ENCODE measurements at regions not wholly inside any gene's neighbourhood (a gene's known extent, or its start where the extent isn't known, plus 50 kb on each side); places are given as distances from the start of the nearest gene placed in this dataset.

DNA sequence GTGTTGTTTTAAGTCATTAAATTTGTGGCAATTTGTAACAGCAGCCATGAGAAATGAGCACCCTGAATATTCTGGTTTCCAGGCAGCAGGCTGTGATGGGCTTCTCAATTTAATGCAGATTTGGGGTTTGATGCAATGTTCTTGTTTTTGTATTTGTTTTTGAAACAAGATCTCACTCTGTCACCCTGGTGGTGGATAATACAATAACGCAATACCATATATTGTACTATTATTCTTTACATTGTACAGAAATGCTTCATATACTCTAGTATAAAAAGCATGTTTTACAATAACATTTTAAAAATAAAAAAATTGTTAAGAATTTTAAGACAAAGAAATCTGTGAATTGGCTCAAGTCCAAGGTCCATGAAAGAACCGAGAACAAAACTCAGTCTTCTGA, 129.1 kb downstream of the USP46 start:
- no peak overlapping the region for H3K9ac ChIP-seq (ENCODE audit: low read length)
- no peak overlapping the region for H3K27ac ChIP-seq (ENCODE audit: low read depth, low read length)
- intact Hi-C loops (cut with micrococcal nuclease), result no loop called here
- BruUV-seq (replicated peaks), result no TSS peak
- no peaks in the 10 kb centered on the region for H4K20me1 ChIP-seq (ENCODE audit: insufficient read depth)
- ChIA-PET CTCF (interaction anchor here (1.1 kb wide), 1 partner anchor 16 kb away, joined by 3 read pairs; no protein-coding TSS in a partner anchor), POLR2A (no interaction called here), RAD21 (ENCODE audit: low non-redundant PET in 1 of 2, low total read pairs in 2 of 2, uncharacterized antibody in 2 of 2, unreplicated experiment in 2 of 2) (no interaction called here)
- no peaks in the 10 kb centered on the region for H3K27me3 ChIP-seq (ENCODE audit: insufficient read depth, low read length)
- H3K4me1 ChIP-seq (ENCODE audit: control insufficient read depth in 1 of 2, insufficient read depth in 2 of 2, low read length in 2 of 2), result no peaks in the 10 kb centered on the region
- DNase-seq (ENCODE audit: low read depth, low spot score) (no peak), ATAC-seq (no peak)
- no peak overlapping the region for H3K4me2 ChIP-seq (ENCODE audit: low read length)
- no peaks in the 10 kb centered on the region for H3K9me3 ChIP-seq (ENCODE audit: control insufficient read depth in 1 of 2, insufficient read depth in 1 of 2, low read depth in 1 of 2, low read length in 2 of 2)
- no peaks in the 10 kb centered on the region for H3K9me2 ChIP-seq (ENCODE audit: insufficient read depth)
- H2AFZ ChIP-seq (ENCODE audit: low read depth, low read length, poor library complexity, severe bottlenecking), result no peak overlapping the region
- H3K4me3 ChIP-seq (replicated peaks in 1 of 2; ENCODE audit: low read depth in 1 of 2, low read length in 2 of 2), result no peak overlapping the region
- H3K79me2 ChIP-seq (ENCODE audit: insufficient read depth, low read length), result no peaks in the 10 kb centered on the region
- no peak for TF ChIP-seq CEBPB (IDR thresholded peaks at IDR 0.05; ENCODE audit: low read depth)
- TF ChIP-seq, protein P1, sequence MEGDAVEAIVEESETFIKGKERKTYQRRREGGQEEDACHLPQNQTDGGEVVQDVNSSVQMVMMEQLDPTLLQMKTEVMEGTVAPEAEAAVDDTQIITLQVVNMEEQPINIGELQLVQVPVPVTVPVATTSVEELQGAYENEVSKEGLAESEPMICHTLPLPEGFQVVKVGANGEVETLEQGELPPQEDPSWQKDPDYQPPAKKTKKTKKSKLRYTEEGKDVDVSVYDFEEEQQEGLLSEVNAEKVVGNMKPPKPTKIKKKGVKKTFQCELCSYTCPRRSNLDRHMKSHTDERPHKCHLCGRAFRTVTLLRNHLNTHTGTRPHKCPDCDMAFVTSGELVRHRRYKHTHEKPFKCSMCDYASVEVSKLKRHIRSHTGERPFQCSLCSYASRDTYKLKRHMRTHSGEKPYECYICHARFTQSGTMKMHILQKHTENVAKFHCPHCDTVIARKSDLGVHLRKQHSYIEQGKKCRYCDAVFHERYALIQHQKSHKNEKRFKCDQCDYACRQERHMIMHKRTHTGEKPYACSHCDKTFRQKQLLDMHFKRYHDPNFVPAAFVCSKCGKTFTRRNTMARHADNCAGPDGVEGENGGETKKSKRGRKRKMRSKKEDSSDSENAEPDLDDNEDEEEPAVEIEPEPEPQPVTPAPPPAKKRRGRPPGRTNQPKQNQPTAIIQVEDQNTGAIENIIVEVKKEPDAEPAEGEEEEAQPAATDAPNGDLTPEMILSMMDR (IDR thresholded peaks at IDR 0.05 in 2 of 3, conservative IDR thresholded peaks at IDR 0.05 in 1 of 3; ENCODE audit: borderline replicate concordance in 1 of 3, insufficient read depth in 1 of 3, low read depth in 2 of 3, low read length in 2 of 3), result 0 out of 6 replicates have a peak, but pooled peaks of 1 of the 3 experiments have one; percentile 16
- no peak for TF ChIP-seq SRF (IDR thresholded peaks at IDR 0.05; ENCODE audit: low read depth)
- no peaks in the 10 kb centered on the region for H3K36me3 ChIP-seq (ENCODE audit: control insufficient read depth in 1 of 2, insufficient read depth in 2 of 2, low read length in 2 of 2)

DNA sequence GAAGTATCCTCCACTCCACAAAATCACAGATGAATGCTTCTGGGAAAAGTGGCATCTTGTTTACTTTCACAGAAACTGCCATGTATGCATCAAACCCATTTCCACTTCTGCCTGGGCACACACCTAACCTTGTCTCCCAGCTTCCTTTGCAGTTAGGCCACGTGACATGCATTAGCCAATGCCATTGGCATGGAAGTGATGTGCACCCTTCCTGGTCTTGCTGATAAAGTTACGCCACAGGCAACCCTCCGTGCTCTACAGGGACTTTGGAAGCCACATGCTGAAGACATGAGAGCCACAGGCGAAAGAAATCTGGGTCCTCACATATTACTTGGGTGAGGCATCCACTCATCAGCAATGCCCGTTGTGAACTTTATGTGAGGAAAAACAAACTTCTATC, 123.3 kb downstream of the USP46 start:
- H3K4me2 ChIP-seq (ENCODE audit: low read length), result no peak overlapping the region
- DNase-seq (ENCODE audit: low read depth, low spot score), result no peak
- no peak for ATAC-seq
- ChIA-PET CTCF (no interaction called here), RAD21 (ENCODE audit: low non-redundant PET in 1 of 2, low total read pairs in 2 of 2, uncharacterized antibody in 2 of 2, unreplicated experiment in 2 of 2) (no interaction called here), POLR2A (no interaction called here)
- H3K9me2 ChIP-seq (ENCODE audit: insufficient read depth), result no peaks in the 10 kb centered on the region
- no peaks in the 10 kb centered on the region for H3K36me3 ChIP-seq (ENCODE audit: control insufficient read depth in 1 of 2, insufficient read depth in 2 of 2, low read length in 2 of 2)
- no peaks in the 10 kb centered on the region for H3K4me1 ChIP-seq (ENCODE audit: control insufficient read depth in 1 of 2, insufficient read depth in 2 of 2, low read length in 2 of 2)
- no peak overlapping the region for H3K4me3 ChIP-seq (replicated peaks in 1 of 2; ENCODE audit: low read depth in 1 of 2, low read length in 2 of 2)
- H3K27ac ChIP-seq (ENCODE audit: low read depth, low read length), result no peak overlapping the region
- BruUV-seq (replicated peaks), result no TSS peak
- H3K9me3 ChIP-seq (ENCODE audit: control insufficient read depth in 1 of 2, insufficient read depth in 1 of 2, low read depth in 1 of 2, low read length in 2 of 2), result no peaks in the 10 kb centered on the region
- no peaks in the 10 kb centered on the region; the same call in 1 of the 2 replicates for H3K27me3 ChIP-seq (ENCODE audit: insufficient read depth, low read length)
- H3K79me2 ChIP-seq (ENCODE audit: insufficient read depth, low read length), result no peaks in the 10 kb centered on the region
- intact Hi-C loops (cut with micrococcal nuclease), result no loop called here
- no peaks in the 10 kb centered on the region for H4K20me1 ChIP-seq (ENCODE audit: insufficient read depth)
- no peak overlapping the region for H2AFZ ChIP-seq (ENCODE audit: low read depth, low read length, poor library complexity, severe bottlenecking)
- no peak overlapping the region for H3K9ac ChIP-seq (ENCODE audit: low read length)
- no peak for TF ChIP-seq ZNF274 (IDR thresholded peaks at IDR 0.05; ENCODE audit: low read depth, low read length)
- TF ChIP-seq, protein P2, sequence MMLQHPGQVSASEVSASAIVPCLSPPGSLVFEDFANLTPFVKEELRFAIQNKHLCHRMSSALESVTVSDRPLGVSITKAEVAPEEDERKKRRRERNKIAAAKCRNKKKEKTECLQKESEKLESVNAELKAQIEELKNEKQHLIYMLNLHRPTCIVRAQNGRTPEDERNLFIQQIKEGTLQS (IDR thresholded peaks at IDR 0.05), result no peak
- TF ChIP-seq FOSL1 (IDR thresholded peaks at IDR 0.05; ENCODE audit: low read depth), result no peak
- no peak for TF ChIP-seq TCF7L2 (IDR thresholded peaks at IDR 0.05; ENCODE audit: borderline replicate concordance, extremely low read depth, insufficient read depth, insufficient read length)
- no peak for TF ChIP-seq POLR2AphosphoS5 (IDR thresholded peaks at IDR 0.05; ENCODE audit: low read depth, low read length)
- TF ChIP-seq, protein P3, sequence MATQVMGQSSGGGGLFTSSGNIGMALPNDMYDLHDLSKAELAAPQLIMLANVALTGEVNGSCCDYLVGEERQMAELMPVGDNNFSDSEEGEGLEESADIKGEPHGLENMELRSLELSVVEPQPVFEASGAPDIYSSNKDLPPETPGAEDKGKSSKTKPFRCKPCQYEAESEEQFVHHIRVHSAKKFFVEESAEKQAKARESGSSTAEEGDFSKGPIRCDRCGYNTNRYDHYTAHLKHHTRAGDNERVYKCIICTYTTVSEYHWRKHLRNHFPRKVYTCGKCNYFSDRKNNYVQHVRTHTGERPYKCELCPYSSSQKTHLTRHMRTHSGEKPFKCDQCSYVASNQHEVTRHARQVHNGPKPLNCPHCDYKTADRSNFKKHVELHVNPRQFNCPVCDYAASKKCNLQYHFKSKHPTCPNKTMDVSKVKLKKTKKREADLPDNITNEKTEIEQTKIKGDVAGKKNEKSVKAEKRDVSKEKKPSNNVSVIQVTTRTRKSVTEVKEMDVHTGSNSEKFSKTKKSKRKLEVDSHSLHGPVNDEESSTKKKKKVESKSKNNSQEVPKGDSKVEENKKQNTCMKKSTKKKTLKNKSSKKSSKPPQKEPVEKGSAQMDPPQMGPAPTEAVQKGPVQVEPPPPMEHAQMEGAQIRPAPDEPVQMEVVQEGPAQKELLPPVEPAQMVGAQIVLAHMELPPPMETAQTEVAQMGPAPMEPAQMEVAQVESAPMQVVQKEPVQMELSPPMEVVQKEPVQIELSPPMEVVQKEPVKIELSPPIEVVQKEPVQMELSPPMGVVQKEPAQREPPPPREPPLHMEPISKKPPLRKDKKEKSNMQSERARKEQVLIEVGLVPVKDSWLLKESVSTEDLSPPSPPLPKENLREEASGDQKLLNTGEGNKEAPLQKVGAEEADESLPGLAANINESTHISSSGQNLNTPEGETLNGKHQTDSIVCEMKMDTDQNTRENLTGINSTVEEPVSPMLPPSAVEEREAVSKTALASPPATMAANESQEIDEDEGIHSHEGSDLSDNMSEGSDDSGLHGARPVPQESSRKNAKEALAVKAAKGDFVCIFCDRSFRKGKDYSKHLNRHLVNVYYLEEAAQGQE (IDR thresholded peaks at IDR 0.05; ENCODE audit: low read depth), result no peak
- TF ChIP-seq SP1 (IDR thresholded peaks at IDR 0.05; ENCODE audit: low read depth), result no peak
- TF ChIP-seq SRF (IDR thresholded peaks at IDR 0.05; ENCODE audit: low read depth), result no peak
- TF ChIP-seq EZH2 (IDR thresholded peaks at IDR 0.05), result no peak
- TF ChIP-seq YY1 (IDR thresholded peaks at IDR 0.05; ENCODE audit: extremely low read depth, insufficient replicate concordance, low read depth, low read length), result no peak
- TF ChIP-seq RAD21 (IDR thresholded peaks at IDR 0.05; ENCODE audit: low read depth), result no peak
- no peak for TF ChIP-seq CBX3 (IDR thresholded peaks at IDR 0.05; ENCODE audit: low read depth)
- no peak for TF ChIP-seq CEBPB (IDR thresholded peaks at IDR 0.05; ENCODE audit: low read depth)
